ENCODE measurements at regions not wholly inside any gene's neighbourhood (a gene's known extent, or its start where the extent isn't known, plus 50 kb on each side); places are given as distances from the start of the nearest gene placed in this dataset.

- Histone ChIP-seq H3K9me3 (replicated peaks; ENCODE audit: control insufficient read depth, insufficient read depth, low read length) (no peaks in the 10 kb centered on the region), H3K4me3 (no peak overlapping the region), H3K27me3 (replicated peaks in 1 of 2; ENCODE audit: control insufficient read depth in 2 of 2, insufficient read depth in 2 of 2, low read length in 1 of 2) (no peaks in the 10 kb centered on the region), H3K9ac (ENCODE audit: control insufficient read depth, insufficient read depth, low read length) (no peak overlapping the region), H3K4me1 (ENCODE audit: control insufficient read depth, insufficient read depth, low read length) (no peaks in the 10 kb centered on the region; the same call in 1 of the 2 replicates), H3K27ac (ENCODE audit: control insufficient read depth, insufficient read depth) (no peak overlapping the region), H3K36me3 (ENCODE audit: control insufficient read depth in 2 of 2, insufficient read depth in 2 of 2, low read length in 1 of 2) (no peaks in the 10 kb centered on the region), H4K20me1 (ENCODE audit: control insufficient read depth, insufficient read depth) (no peaks in the 10 kb centered on the region), H3K4me2 (ENCODE audit: control insufficient read depth, insufficient read depth) (no peak overlapping the region), H2AFZ (ENCODE audit: control insufficient read depth, low read depth, low read length) (no peak overlapping the region), H3K79me2 (ENCODE audit: control insufficient read depth, insufficient read depth, low read length) (no peaks in the 10 kb centered on the region)
- ChIA-PET SMC1A (ENCODE audit: uncharacterized antibody, unreplicated experiment) (interaction anchor here (1.0 kb wide), 1 partner anchor 27 kb away, joined by 3 read pairs; no protein-coding TSS in a partner anchor), RAD21 (ENCODE audit: unreplicated experiment) (no interaction called here), POLR2A (interaction anchor here (1.2 kb wide), 1 partner anchor 48 kb away, joined by 3 read pairs; no protein-coding TSS in a partner anchor), CTCF (interaction anchor here (0.7 kb wide), 1 partner anchor 167 kb away, joined by 3 read pairs; no protein-coding TSS in a partner anchor)
- in situ Hi-C loops (cut with MboI), result no loop called here
- FAIRE-seq (no peak), ATAC-seq (no peak), DNase-seq (ENCODE audit: low read depth, low spot score) (no peak)
- TF ChIP-seq CEBPB (IDR thresholded peaks at IDR 0.05; ENCODE audit: borderline replicate concordance in 1 of 2, low read depth in 2 of 2, low read length in 2 of 2), result no peak
- TF ChIP-seq E2F4 (IDR thresholded peaks at IDR 0.05; ENCODE audit: low read depth, low read length), result no peak
- TF ChIP-seq ASH2L (IDR thresholded peaks at IDR 0.05; ENCODE audit: borderline replicate concordance, low read depth), result no peak
- TF ChIP-seq ATF3 (IDR thresholded peaks at IDR 0.05; ENCODE audit: borderline replicate concordance, extremely low read depth, low read depth, low read length), result no peak
- TF ChIP-seq HCFC1 (IDR thresholded peaks at IDR 0.05; ENCODE audit: low read length), result no peak
- no peak for TF ChIP-seq REST (IDR thresholded peaks at IDR 0.05; ENCODE audit: low read depth, low read length)
- no peak for TF ChIP-seq ZZZ3 (IDR thresholded peaks at IDR 0.05; ENCODE audit: control insufficient read depth, insufficient read length, low read depth)
- WGBS (ENCODE audit: insufficient coverage, insufficient replicate concordance, low lambda C conversion rate, missing lambda C conversion rate), result 27% methylated on average over 1 of the region's 1 CpG
- no TSS peak for BruUV-seq (replicated peaks)
- intact Hi-C loops (cut with micrococcal nuclease; ENCODE audit: unreplicated experiment), result loop anchor here (10.0 kb wide), 1 partner anchor 733 kb away; no protein-coding TSS in a partner anchor
Observed at GRCh38 chr1:87867626-87868025, 538.9 kb downstream of the LMO4 start.

Measured in GM12878 (cell line).